ENCODE measurements at regions not wholly inside any gene's neighbourhood (a gene's known extent, or its start where the extent isn't known, plus 50 kb on each side); places are given as distances from the start of the nearest gene placed in this dataset.

DNA sequence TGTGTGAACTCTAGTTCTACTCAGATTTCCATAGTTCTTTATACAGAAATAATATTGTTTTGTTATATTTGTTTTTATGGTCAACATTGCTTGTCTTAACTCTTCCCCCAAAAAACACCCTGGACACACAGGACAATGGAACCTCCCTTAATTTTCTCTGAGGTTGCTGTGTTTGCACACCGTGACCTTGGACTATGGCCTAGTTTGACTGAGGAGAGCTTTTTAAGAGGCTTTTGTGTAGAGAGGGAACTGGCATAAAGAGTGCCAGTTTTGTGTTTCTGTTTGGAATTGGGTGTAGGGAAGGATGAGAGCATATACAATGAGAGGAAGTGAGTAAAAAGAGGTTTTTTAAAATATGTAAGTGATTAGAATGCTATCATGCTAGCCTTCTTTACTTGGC, 101.1 kb upstream of the MEF2C start:
- DNase-seq, result no peak

DNA sequence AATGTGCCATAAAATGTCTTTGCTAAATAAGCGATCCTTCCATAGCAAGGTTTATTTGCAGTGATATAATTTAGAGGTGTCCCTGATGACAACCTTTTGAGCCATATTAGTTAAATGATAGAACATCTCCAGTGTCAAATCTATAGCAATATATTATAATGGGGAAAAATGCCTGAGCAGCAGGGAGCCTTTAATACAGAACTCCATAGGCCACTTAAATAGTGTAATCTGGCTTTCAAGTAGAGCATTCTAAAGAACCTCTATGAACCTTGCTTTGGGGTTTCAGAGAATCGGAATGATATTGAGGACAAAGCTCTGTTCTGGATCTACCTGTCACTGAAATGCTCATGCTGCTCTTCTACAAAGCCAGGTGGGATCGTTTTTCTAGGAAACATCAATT, 96.7 kb upstream of the MEF2C start:
- no peak for DNase-seq

DNA sequence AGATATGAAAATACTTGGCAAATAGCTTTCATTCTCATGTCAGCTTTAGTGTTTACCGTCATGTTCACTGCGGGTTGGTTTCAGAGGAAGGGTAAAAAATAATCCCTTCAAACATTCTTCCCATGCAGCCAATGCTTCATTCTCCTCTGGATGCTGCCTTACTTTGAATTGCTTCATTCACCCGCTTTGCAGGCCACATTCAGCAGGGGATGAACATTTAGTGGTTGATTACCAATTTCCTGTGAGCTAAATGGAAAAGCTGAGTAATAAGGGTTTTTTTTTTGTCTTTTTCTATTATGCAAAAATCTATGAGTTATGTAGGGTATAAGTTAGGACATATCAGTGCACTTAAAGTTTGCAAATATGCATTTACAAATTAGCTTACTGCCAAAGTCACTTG, 96.3 kb upstream of the MEF2C start:
- DNase-seq, result no peak

DNA sequence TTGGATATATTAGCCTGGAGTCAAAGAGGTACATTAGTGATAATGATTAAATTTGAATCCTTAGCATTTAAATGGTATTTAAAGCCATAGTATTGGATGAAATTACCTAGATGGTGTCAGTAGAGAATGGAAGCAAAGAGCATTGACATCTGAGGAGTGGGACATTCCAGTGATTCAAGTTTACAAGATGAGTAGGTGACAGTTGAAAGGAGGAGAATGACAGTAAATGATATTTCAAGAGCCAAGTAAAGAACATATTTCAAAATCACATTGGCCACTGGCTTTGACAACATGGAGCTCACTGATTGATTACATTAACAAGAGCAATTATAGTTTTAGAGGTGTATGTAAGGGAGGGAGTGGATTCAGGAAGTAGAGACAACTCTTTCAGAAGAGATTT, 93.9 kb upstream of the MEF2C start:
- DNase-seq, result no peak

DNA sequence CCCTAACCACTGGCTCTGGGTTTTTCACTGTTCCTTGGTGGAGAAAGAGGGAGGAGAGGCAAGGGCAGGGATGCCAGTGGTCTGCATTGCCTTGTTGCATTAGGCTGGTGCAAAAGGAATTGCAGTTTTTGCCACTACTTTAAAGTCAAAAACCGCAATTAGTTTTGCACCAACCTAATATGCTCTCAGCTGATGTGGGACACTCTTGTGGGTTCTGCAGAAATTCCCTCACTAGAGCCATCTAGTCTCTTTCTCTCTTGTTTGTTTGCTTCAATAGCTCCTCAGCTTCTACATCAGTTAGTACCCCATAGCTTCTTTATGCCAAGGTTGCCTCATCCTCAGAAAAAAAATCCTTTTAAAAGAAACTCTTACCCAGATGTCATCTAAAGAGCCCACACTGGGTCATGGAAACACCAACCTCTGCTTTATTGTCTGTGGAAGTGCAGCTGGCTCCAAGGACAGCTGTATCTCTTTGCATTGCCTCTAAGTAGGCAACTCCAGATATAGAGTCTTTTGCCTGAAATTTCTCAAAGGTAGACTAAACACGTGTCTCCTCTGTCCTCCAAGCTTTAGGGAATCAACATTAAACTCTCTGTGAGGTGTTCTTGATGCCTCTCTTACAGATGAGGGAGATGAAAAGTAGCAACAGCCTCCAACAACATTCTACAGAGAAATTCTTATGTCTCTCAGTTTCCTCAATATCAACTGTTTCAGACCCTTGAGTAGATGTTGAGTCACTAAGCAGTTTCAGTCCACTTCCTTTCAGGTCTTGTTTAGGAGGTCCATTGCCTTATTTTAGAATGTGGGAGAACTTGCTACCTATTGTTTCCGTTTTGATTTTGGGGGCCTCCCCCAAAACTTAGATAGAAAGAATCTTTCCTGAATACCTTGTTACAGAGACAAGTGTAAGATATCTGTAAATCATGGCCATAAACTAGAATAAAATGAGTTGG, 84.9 kb upstream of the MEF2C start:
- DNase-seq, result no peak

DNA sequence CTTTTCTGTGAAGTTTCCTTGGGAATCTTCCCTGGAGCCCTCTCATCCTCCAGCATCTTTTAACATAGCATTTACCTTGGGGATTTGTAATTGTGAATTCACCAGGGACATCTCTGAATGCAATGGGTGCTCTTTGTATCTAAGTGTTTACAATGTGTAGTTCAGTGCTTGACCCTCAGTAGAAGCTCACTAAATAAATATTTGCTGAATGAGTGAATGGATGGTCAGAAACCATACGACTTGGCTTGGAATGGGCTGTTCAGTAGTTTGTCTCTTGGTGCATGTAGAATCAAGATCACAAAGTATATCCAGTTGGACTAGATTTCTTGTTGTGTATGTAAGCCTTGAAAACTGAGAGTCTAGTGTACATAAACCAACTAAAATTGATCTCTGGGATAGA, 81.8 kb upstream of the MEF2C start:
- DNase-seq, result no peak

DNA sequence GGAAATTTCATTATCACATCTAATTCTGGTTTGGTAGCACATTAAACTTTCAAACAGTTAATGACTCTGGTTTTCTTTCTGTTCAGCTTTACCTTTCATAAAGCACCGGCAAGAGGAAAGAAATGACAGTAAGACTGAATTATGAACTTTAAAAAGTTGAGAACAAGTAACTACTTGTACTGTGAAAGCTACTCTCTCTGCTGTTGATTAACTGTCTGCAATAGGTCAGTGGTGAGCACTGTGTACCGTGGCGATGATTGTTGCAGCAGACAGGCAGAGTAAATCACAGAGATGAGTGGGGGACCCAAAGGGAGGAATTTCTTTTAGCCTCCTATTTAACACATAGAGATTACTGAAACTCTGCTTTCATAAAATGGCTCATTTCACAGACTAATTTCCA, 74.0 kb upstream of the MEF2C start:
- DNase-seq, result no peak

DNA sequence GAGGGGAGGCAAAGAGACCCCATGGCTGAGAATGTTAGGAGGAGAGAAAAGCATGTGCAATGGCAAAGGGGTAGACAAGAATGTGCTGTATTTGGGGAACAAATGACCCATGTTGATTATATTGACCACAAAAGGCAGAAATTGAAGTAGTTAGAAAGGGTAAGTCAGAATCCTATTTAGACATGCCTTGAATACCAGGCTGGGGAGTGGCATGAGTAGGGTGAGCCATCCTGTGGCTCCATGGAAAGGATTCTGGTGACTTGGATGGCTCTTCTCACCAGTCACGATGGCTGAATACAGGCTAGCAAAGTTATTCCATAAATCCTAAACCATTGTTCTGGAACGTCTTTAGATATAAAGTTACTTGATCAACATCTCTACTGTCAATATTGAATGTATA, 73.4 kb upstream of the MEF2C start:
- no peak for DNase-seq

DNA sequence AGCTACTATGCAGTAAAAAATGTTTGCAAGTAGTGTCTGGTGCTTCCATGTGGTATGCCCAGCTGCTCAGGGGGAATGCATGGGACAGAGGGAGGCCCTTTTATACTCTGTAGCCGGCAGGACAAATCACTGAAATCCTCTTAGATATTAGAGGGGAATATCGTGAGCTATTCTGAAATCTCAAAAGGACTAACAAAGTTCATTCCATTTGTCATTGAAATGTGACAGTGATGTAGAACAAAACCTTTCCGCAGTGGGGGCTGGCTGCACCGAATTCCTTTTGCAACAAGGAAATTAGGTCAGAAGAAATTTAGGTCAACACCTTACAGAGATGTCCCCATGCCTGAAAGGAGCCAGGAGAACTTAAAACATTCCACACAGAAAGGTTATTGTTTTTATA, 72.4 kb upstream of the MEF2C start:
- DNase-seq, result no peak

DNA sequence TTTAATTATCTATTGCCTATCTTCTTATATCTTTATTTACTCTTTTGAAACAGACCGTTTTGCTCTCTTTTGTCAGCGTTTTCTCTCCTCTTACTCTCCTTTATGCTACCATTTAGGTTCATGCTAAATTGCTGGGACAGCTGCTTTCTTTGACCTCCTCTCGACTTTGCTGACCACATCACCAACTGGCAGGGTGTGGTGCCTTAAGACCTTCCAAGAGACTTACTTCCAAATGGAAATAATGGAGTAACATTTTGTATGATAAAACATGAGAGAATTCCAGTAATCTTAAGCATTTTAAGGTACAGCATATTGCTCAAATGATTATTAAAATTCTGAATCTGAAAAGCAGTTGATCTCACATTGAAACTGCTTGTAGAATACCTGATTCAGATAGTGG, 71.5 kb upstream of the MEF2C start:
- DNase-seq, result no peak

DNA sequence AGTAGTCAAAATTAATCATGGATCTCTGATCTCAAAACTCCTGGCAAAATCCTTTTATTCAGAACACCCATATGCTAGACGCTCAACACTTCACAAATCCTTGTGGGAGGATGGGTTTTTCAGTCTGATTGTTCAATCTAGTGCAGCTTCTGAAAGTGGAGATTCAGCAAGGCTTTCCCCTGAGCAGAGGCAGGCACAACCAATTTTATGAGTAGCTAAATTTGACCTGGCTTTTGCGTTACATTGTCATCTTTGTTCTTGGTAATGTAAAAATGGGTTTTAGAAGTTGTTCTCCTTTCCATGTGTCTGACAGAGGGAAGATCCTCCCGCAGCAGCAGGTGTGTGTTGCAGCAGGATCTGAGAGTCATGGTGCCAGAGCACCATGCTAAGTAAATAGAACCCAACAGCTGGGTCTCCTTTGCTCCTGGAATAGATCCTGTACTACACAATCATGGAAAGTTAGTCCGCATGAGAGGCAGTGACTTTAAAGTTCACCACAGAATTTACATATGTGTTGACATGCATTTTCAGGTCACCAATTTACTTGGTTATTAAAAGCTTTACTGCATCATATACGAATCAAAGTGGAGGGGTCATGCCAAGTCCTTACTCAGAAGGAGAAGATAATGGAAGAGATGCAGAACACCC, 70.1 kb upstream of the MEF2C start:
- DNase-seq, result no peak

DNA sequence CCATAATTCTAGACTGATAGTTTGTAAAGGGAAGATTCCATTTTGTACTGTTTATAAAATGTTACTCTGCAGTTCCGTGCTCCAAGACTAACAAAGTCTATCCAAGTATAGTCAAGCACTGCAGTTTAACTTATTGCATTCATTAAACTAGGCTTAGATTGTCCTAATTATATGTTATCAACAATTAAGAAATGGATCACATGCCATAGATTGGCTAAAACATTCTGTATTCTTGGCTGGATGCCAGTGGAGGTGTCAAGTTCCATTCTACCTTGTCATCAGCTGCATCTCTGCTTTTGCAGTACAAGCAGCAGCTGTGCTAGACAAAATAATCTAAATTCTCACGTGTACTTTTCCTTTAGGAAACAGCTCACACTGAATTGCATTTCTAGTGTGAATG, 69.4 kb upstream of the MEF2C start:
- DNase-seq, result no peak

DNA sequence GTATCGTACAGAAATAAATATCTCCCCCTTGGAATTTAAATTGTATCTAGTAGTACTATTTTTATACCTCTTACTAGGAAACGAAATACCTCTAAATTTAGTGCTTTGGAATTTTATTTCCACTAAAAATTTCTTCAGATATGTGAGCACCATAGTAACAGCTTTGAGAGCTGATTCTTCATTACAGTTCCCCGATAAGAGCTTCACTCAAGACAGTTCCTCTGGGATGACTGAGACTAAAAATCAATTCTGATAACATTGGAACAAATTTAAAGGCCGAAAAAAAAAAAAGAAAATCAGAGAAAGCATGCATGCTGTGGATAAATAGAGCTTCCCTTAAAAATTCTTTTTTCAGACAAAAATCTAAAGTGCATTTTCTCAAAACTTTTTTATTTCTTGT, 68.5 kb upstream of the MEF2C start:
- DNase-seq, result no peak

DNA sequence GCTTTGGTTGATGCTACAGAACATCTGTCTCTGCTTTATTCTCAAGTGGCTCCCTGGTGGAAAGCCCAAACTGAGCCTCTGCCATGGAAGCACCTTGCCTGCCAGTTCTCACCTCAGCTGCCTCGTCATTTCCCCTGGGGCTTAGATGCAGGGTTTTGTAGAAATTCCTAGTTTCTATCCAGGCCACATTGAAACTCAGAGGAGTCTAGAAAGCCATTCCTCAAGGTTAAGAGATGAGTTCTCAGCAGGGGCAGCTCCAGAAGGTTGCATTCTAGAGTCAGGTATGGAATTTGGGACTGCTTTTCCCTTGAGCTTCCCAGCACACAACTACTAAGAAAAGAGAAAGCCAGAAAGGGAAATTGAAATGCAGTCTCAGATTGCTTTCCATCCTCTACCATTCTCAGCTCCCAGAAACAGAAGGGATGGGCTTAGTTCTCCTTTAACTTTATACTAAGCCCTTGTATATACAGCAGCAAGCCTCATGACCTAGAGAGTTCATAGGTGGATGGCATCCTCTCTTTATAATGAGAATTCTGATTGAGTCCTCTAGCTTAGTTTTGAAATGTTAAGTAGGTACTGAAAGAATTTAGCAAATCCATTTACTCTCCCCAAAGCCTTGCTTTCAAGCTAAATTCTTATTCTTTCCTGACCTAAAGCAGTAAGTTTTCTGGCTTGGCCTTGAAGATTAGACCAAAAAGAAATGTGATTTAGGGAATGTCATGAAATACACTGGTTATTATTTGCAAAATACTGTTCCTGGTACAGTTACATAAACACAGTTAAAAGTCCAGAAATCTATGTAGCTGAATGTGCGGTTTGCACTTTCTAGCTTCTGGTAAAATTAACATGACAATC, 66.0 kb upstream of the MEF2C start:
- DNase-seq, result no peak

DNA sequence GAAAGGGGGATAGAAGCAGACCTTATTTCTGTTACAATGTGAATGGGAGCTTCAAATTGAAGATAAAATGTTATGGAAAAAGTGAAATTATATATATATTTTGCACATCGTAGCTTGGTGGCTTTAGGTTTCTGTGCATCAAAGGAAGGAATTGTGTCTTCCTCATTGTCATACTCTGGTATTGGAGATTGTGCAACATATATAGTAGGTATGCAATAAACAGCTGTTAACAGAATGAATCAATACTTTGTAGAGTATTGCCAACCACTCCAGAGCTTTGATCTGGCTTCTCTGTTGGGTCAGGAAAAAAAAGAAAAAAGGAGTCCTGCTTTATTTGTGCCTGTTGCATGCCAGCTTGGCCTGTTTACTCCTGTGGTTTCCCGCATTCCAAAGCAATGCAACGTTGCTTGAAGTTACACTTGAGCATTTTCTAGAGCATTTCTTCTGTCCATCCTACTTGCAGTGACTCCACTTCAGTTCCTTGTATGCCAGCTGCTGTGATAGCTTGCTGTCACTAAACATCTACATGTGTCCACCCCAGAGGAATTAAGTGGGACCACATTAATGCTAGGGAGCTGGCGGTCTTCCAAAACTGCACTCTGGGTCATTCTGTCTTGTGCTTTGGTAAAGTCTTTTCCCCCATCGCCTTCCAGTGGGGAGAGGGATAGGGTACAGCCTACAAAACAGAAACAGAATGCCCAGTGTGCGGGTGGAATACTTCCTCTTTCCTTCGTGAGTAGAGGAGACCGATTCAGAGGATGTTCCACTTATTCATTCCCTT, 62.0 kb upstream of the MEF2C start:
- no peak for DNase-seq

DNA sequence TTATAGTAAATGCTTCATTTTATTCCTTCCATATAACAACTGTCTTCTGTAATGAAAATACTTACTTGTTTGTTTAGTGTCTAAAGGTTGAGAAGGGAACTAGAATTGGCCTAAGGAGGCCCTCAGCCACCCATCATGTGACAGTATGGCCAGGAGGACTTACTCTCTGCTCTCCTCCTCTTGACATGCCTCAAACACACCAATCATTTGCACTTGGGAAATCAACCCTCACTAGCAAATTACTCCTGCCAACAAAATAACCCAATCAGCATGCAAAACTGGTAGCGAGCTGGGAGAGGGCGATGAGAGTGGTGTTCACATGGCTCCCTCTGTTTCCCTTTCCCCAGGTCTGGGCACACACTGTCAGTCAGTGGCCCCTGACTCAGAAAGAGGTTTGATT, 58.6 kb upstream of the MEF2C start:
- no peak for DNase-seq

DNA sequence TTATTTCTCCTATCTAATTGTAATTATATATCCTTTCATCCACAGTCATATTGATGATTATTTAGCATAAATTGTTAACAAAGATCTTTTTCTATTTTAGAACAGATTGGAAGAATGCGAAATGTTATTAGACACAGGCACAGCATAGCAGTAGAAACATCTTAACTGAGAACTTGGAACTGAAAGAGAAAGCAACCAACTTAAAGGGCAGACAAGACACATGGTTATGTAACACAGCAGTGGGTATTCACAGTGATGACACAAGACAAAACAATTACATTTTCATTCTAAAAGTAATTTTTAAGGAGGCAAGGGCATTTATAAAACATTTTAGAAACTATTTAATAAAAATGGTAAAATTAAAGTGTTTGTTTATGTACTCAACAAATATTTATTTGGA, 57.7 kb upstream of the MEF2C start:
- no peak for DNase-seq

DNA sequence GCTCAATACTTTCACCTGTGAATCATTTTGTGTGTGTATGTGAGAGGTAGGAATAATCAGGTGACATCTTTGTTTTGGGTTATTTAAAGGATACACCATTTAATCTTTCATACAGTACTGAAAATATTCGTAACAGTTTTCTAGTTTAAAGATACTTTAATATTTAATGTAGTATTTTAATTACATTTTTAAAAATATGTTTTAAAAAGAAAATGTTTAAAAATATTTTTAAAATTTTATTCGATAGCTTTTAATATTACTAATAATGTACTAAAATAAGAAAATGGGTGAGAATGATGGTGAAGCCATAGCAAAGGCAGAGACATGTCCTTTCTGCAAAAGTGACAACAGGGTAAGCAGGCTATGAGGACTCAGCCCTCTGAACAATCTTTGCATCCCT, 56.3 kb upstream of the MEF2C start:
- DNase-seq, result no peak

DNA sequence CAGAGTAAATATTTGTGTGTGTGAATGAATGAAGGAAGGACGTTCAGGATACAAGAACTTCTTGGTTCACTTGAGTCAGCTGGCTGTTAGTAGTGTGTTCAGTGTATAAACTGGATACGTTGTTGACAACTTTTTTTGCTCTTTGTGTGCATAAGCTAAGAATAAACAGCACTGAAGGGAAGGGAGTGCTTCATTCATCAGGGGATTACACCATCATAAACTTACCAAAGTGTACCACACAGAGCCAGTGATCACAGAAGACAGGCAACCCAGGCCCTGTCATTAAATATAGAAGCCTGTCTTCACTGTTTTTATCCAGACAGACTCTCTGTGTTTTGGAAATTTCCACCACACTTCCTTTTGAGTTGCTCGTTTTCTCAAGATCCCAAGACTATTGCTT, 55.5 kb upstream of the MEF2C start:
- no peak for DNase-seq

DNA sequence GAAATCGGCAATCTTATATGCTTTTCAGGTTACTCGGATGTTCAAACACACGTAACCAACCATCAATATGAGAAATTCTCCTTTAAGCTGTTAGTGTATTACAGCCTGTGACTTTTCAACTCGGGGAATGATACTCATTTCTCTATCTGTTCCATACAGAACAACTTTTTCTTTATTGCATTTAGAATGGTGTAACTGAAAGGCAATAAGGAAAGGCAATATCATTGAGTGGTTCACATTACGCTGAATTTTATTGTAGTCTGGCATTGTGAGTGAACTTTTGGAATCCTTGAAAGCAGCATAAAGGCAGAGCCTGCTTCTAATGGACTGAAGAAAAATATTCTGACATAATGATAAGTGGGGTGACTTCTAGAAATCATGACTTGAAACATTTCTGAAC, 54.4 kb upstream of the MEF2C start:
- no peak for DNase-seq

DNA sequence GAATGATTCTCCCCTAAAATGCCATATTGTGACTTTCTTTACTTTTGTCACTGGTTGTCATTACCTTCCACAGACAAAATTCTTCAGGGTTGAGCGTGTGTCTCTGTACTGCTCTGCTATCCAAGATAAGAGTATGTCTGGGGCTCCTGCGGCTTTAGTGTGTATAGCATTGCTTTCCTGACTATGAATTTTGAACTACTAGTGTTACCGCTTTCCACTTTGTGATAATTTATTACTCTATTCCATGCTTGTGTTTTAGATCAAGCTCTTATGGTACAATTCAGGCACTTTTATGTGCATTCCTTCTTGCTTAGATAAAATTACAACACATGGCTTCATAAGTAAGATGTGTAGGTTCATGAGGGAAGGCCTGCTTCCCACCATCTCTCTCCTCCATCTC, 51.5 kb upstream of the MEF2C start:
- DNase-seq, result no peak

Measured in NCI-H226 (cell line).